Activated CD8-positive, alpha-beta T cell treated with anti-CD3 and anti-CD28 coated beads for 36 hours (primary cell): ENCODE measurements at regions not wholly inside any gene's neighbourhood (a gene's known extent, or its start where the extent isn't known, plus 50 kb on each side); places are given as distances from the start of the nearest gene placed in this dataset.

ENCODE experiments used
- ATAC-seq: fragments of 200-7000 bp; cut with Tn5 transposase; one replicate; pipeline ENCODE4 v1.10.0; 2021; ENCODE audit warnings: mild to moderate bottlenecking, moderate library complexity
- CTCF ChIA-PET: fragments of 350-600 bp; sonication (Branson Sonifier 250); formaldehyde crosslinking; loops from one replicate; lab custom pipeline; 2021; ENCODE audit warnings: antibody characterized with exemption; lab: Charles Lee
- POLR2A ChIA-PET: fragments of 350-600 bp; sonication (Branson Sonifier 250); formaldehyde crosslinking; loops from one replicate; lab custom pipeline; 2021; ENCODE audit warnings: antibody characterized with exemption; lab: Charles Lee
- DNase-seq: peaks from one replicate; pipeline ENCODE4 v3.0.0-alpha.2; 2020
- H3K27ac Mint-ChIP-seq: one replicate; pipeline ENCODE4 v1.8.0; 2021; ENCODE audit warnings: mild to moderate bottlenecking, mixed read lengths
- H3K27me3 Mint-ChIP-seq: one replicate; pipeline ENCODE4 v1.8.0; 2021; ENCODE audit warnings: mixed read lengths
- H3K36me3 Mint-ChIP-seq: one replicate; pipeline ENCODE4 v1.8.0; 2021; ENCODE audit warnings: low read depth, mixed read lengths
- H3K4me1 Mint-ChIP-seq: one replicate; pipeline ENCODE4 v1.8.0; 2021; ENCODE audit warnings: low read depth, mixed read lengths
- H3K4me3 Mint-ChIP-seq: one replicate; pipeline ENCODE4 v1.8.0; 2021; ENCODE audit warnings: mild to moderate bottlenecking, moderate library complexity, mixed read lengths
- H3K9me3 Mint-ChIP-seq: one replicate; pipeline ENCODE4 v1.8.0; 2021; ENCODE audit warnings: mixed read lengths
- intact Hi-C: fragments of 100-400 bp; cut with micrococcal nuclease; formaldehyde crosslinking; loops from one replicate; pipeline ENCODE4 v1.10.0; 2022
- TF ChIP-seq, protein P1 (sequence below): fragments of 200-600 bp; IDR thresholded peaks from one replicate; pipeline ENCODE4 v1.8.0; 2022; ENCODE audit warnings: antibody characterized with exemption, mild to moderate bottlenecking

DNA sequence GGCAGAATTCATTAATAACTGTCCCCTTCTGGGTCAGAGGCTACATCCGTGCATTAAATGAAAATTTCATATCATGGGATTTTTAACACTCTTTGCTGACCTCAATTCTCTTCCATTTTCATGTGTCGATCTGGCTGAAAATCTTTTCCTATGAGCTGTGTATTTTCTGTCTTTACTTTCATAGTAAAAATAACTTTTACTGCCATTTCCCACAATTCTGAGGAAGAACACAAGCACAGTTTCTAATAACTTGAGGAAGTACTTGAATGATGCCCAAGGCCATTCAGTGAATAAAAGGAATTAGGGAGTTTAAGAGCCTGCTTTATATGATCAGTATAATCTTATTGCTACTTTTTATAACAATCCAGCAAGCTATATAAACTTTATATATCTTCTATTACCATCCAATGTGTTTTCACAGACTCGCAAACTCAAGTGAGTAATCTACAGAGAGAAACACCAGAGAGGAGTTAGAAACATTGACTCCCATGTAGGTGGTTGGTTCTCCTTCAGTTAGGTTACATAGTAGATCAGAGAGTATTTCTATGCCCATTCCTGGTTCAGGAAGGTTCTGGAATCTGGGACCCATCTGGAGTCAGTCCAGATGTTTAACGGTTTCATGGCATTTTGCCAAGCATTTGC lies 340.0 kb downstream of the FBXO15 start:
- POLR2A ChIA-PET: no interaction called here
- CTCF ChIA-PET: no interaction called here
- intact Hi-C loops: no loop called here
- TF ChIP-seq, protein P1, sequence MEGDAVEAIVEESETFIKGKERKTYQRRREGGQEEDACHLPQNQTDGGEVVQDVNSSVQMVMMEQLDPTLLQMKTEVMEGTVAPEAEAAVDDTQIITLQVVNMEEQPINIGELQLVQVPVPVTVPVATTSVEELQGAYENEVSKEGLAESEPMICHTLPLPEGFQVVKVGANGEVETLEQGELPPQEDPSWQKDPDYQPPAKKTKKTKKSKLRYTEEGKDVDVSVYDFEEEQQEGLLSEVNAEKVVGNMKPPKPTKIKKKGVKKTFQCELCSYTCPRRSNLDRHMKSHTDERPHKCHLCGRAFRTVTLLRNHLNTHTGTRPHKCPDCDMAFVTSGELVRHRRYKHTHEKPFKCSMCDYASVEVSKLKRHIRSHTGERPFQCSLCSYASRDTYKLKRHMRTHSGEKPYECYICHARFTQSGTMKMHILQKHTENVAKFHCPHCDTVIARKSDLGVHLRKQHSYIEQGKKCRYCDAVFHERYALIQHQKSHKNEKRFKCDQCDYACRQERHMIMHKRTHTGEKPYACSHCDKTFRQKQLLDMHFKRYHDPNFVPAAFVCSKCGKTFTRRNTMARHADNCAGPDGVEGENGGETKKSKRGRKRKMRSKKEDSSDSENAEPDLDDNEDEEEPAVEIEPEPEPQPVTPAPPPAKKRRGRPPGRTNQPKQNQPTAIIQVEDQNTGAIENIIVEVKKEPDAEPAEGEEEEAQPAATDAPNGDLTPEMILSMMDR: no peak
- H3K27me3 Mint-ChIP-seq: peaks cover 2% of the 10 kb centered on the region
- no peaks in the 10 kb centered on the region for H3K36me3 Mint-ChIP-seq
- no peaks in the 10 kb centered on the region for H3K4me1 Mint-ChIP-seq
- no peak for DNase-seq
- no peak overlapping the region for H3K27ac Mint-ChIP-seq
- ATAC-seq: no peak
- no peaks in the 10 kb centered on the region for H3K9me3 Mint-ChIP-seq
- H3K4me3 Mint-ChIP-seq: no peak overlapping the region

DNA sequence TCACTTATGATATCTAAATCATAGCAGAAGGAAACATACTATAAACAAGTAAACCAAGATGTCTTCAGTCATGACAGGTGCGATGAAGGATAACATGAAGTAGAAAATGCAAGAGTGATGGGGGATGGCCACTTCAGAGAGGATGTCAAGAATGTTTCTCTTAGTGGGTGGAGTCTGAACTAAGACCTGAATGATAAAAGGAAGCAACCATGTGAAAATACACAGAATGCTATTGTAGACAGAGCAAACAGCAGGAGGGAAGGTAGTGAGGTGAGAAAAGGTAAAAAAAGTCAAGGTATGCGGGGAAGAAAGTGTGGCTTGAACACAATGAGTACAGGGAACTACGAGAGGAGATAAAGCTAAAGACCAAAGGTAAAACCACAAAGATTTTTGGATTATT lies 341.6 kb downstream of the FBXO15 start:
- Mint-ChIP-seq H3K27me3 (peaks cover 2% of the 10 kb centered on the region), H3K36me3 (no peaks in the 10 kb centered on the region), H3K4me3 (no peak overlapping the region), H3K4me1 (no peaks in the 10 kb centered on the region), H3K9me3 (no peaks in the 10 kb centered on the region), H3K27ac (no peak overlapping the region)
- intact Hi-C loops: no loop called here
- DNase-seq (no peak), ATAC-seq (no peak)
- ChIA-PET POLR2A (no interaction called here), CTCF (no interaction called here)
- TF ChIP-seq, protein P1: no peak

DNA sequence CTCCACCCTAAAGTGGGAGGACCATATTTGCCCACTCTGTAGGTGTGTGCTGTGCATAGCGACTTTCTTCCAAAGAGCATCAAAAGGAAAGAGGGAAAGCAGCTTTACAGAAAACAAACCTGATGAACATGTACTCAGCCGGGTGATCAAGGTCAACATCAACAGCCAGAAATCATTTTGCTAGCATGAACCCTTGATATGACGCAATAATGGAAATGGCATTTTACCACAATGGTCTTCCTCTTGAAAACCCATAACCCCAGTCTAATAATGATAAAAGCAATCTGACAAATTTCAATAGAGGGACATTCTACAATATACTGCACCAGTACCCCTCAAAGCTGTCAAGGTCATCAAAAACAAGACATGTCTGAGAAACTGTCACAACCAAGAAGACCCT lies 350.2 kb downstream of the FBXO15 start:
- DNase-seq (no peak), ATAC-seq (no peak)
- H3K27me3 Mint-ChIP-seq: peaks cover 2% of the 10 kb centered on the region
- no peaks in the 10 kb centered on the region for H3K9me3 Mint-ChIP-seq
- no peak overlapping the region for H3K4me3 Mint-ChIP-seq
- no peaks in the 10 kb centered on the region for H3K4me1 Mint-ChIP-seq
- POLR2A ChIA-PET: no interaction called here
- intact Hi-C loops: no loop called here
- no peak overlapping the region for H3K27ac Mint-ChIP-seq
- H3K36me3 Mint-ChIP-seq: no peaks in the 10 kb centered on the region
- TF ChIP-seq, protein P1: no peak
- CTCF ChIA-PET: interaction anchor here (1.1 kb wide), 1 partner anchor 11 kb away, joined by 3 read pairs; no protein-coding TSS in a partner anchor

DNA sequence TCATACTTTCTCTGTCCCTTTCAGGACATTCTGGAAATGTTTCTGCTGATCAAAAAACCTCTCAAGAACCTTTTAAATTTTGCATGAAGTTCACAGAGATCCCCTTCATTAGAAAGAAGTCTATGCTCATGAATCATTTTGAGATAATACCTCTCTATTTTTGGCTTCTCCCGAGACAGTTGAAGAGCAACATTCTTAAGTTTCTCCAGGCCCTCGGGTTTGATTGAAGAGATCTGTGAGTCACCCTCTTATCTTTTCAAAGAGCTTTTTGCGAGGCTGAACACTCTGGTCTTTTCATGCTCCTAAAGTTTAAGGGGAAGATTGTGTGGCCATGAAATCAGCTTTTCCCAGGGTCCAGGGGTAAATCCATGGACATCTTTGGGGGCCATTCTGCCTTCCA lies 354.2 kb downstream of the FBXO15 start:
- Mint-ChIP-seq H3K36me3 (no peaks in the 10 kb centered on the region), H3K4me1 (no peaks in the 10 kb centered on the region), H3K9me3 (no peaks in the 10 kb centered on the region), H3K4me3 (no peak overlapping the region), H3K27me3 (no peaks in the 10 kb centered on the region), H3K27ac (no peak overlapping the region)
- CTCF ChIA-PET: no interaction called here
- POLR2A ChIA-PET: interaction anchor here (0.9 kb wide), 1 partner anchor 146 kb away, joined by 3 read pairs; no protein-coding TSS in a partner anchor
- TF ChIP-seq, protein P1: no peak
- ATAC-seq (no peak), DNase-seq (no peak)
- intact Hi-C loops: no loop called here

DNA sequence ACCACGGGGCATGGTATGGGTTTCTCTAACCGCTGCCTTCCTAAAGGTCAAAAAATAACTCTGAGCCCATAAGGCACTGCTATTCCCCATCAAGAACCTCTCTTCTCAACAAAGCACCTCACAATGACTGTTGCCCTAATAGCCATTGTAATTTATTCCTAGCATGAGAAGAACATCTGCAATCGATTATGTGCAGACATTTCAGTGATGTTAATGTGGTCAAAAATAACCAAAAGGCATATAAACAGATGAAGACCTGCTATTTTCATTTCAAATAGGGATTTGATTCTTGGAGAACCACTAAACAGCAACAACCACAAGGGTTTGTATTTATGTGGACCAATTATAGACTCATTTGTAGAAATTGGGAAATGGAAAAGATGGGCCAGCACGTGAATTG lies 356.6 kb downstream of the FBXO15 start:
- no peak overlapping the region for H3K4me3 Mint-ChIP-seq
- intact Hi-C loops: no loop called here
- ChIA-PET CTCF (no interaction called here), POLR2A (no interaction called here)
- no peaks in the 10 kb centered on the region for H3K36me3 Mint-ChIP-seq
- ATAC-seq (no peak), DNase-seq (no peak)
- H3K9me3 Mint-ChIP-seq: no peaks in the 10 kb centered on the region
- H3K27ac Mint-ChIP-seq: no peak overlapping the region
- TF ChIP-seq, protein P1: no peak
- H3K27me3 Mint-ChIP-seq: no peaks in the 10 kb centered on the region
- no peaks in the 10 kb centered on the region for H3K4me1 Mint-ChIP-seq
